CD4-positive, alpha-beta T cell (primary cell): ENCODE measurements at regions not wholly inside any gene's neighbourhood (a gene's known extent, or its start where the extent isn't known, plus 50 kb on each side); places are given as distances from the start of the nearest gene placed in this dataset.

Experiments
- ATAC-seq: fragments of 200-7000 bp; cut with Tn5 transposase; one replicate; pipeline ENCODE4 v1.10.0; 2022; ENCODE audit warnings: mild to moderate bottlenecking; ENCODE audit not compliant: poor library complexity
- CTCF ChIA-PET: fragments of 350-600 bp; sonication (Branson Sonifier 250); formaldehyde crosslinking; loops from one replicate; lab custom pipeline; 2021; ENCODE audit warnings: antibody characterized with exemption, inconsistent platforms; lab: Charles Lee
- POLR2A ChIA-PET: fragments of 350-600 bp; sonication (Branson Sonifier 250); formaldehyde crosslinking; loops from one replicate; lab custom pipeline; 2021; ENCODE audit warnings: antibody characterized with exemption, inconsistent platforms; lab: Charles Lee
- DNase-seq, 14 experiments: peaks; one replicate each; pipeline ENCODE4 v3.0.0-alpha.2; 2013 to 2020; ENCODE audit warnings: mixed read lengths in 2 of 14
- H3K27ac ChIP-seq, 2 donors: one replicate each; pipeline versions ENCODE4 v1.5.1 to v1.7.0; 2013; ENCODE audit warnings: low read length in 2 of 2, low read depth in 1 of 2, mild to moderate bottlenecking in 1 of 2
- H3K27me3 ChIP-seq, 2 experiments: 1 replicate in 1 of 2; 2 replicates in 1 of 2; pipeline versions ENCODE4 v1.6.1 to v1.7.0; 2013; ENCODE audit warnings: low read length in 2 of 2, control low read depth in 1 of 2, mild to moderate bottlenecking in 1 of 2, moderate library complexity in 1 of 2; ENCODE audit not compliant: insufficient read depth in 2 of 2, control insufficient read depth in 1 of 2
- H3K36me3 ChIP-seq: one replicate; pipeline ENCODE4 v1.6.1; 2013; ENCODE audit warnings: low read length, control low read depth; ENCODE audit not compliant: insufficient read depth
- H3K4me1 ChIP-seq: one replicate; pipeline ENCODE4 v1.6.1; 2013; ENCODE audit warnings: low read length, control low read depth; ENCODE audit not compliant: insufficient read depth
- H3K4me3 ChIP-seq: one replicate; pipeline ENCODE4 v1.5.1; 2013; ENCODE audit warnings: mild to moderate bottlenecking, low read length, moderate library complexity
- H3K9me3 ChIP-seq, 2 experiments: 1 replicate in 1 of 2; 2 replicates in 1 of 2; pipeline versions ENCODE4 v1.6.1 to v1.7.0; 2013; ENCODE audit warnings: low read length in 2 of 2, mild to moderate bottlenecking in 2 of 2, control low read depth in 1 of 2, moderate library complexity in 1 of 2; ENCODE audit not compliant: control insufficient read depth in 1 of 2, insufficient read depth in 1 of 2
- H3K27ac Mint-ChIP-seq: one replicate; pipeline ENCODE4 v1.8.0; 2020; ENCODE audit warnings: mixed read lengths
- H3K27me3 Mint-ChIP-seq: one replicate; pipeline ENCODE4 v1.8.0; 2021; ENCODE audit warnings: mixed read lengths
- H3K36me3 Mint-ChIP-seq: one replicate; pipeline ENCODE4 v1.8.0; 2021; ENCODE audit warnings: low read depth, mixed read lengths
- H3K4me1 Mint-ChIP-seq: one replicate; pipeline ENCODE4 v1.8.0; 2021; ENCODE audit warnings: low read depth, mixed read lengths
- H3K4me3 Mint-ChIP-seq: one replicate; pipeline ENCODE4 v1.8.0; 2020; ENCODE audit warnings: mild to moderate bottlenecking, mixed read lengths
- H3K9me3 Mint-ChIP-seq: one replicate; pipeline ENCODE4 v1.8.0; 2020; ENCODE audit warnings: mixed read lengths
- intact Hi-C, 2 experiments: fragments of 100-400 bp; cut with DNase I in 1 of 2; cut with micrococcal nuclease in 1 of 2; formaldehyde crosslinking; loops; one replicate each; pipeline versions ENCODE4 v1.15.1 to v1.9.0; 2023 to 2025; cut with DNase I, micrococcal nuclease
- TF ChIP-seq, protein P1 (sequence below): fragments of 200-600 bp; IDR thresholded peaks from one replicate; pipeline ENCODE4 v1.8.0; 2022; ENCODE audit warnings: antibody characterized with exemption, mild to moderate bottlenecking

DNA sequence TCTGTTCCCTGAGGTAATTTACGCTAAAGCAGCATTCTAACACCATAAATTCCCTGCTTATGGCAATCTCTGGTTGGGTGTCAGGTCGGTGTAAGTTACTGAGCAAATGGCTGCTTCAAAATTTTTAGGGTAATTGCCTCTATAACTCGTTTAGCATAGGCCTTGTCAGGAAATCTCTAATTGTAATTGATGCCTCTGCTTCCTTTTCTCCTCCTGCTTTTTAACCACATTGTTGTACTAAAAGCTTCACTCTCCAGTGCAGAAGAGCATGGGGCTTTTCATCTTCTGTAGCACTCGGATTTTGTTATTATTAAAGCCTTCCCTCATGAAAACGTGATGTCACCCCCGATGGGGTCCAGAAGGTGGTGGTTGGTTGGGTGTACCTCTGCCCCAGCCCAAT is 141.6 kb upstream of the NBPF11 start:
- Mint-ChIP-seq H3K4me1 (no peaks in the 10 kb centered on the region), H3K36me3 (no peaks in the 10 kb centered on the region), H3K27ac (no peak overlapping the region), H3K4me3 (no peak overlapping the region), H3K9me3 (no peaks in the 10 kb centered on the region), H3K27me3 (no peaks in the 10 kb centered on the region)
- intact Hi-C loops: no loop called here
- no peak overlapping the region for H3K27ac ChIP-seq
- H3K27me3 ChIP-seq: no peaks in the 10 kb centered on the region
- POLR2A ChIA-PET: no interaction called here
- H3K9me3 ChIP-seq: peaks cover 0 to 3% of the 10 kb centered on the region in 2 experiments
- no peak overlapping the region for H3K4me3 ChIP-seq
- no peak for ATAC-seq
- CTCF ChIA-PET: no interaction called here
- no peaks in the 10 kb centered on the region for H3K36me3 ChIP-seq
- no peak for DNase-seq
- H3K4me1 ChIP-seq: no peaks in the 10 kb centered on the region
- TF ChIP-seq, protein P1, sequence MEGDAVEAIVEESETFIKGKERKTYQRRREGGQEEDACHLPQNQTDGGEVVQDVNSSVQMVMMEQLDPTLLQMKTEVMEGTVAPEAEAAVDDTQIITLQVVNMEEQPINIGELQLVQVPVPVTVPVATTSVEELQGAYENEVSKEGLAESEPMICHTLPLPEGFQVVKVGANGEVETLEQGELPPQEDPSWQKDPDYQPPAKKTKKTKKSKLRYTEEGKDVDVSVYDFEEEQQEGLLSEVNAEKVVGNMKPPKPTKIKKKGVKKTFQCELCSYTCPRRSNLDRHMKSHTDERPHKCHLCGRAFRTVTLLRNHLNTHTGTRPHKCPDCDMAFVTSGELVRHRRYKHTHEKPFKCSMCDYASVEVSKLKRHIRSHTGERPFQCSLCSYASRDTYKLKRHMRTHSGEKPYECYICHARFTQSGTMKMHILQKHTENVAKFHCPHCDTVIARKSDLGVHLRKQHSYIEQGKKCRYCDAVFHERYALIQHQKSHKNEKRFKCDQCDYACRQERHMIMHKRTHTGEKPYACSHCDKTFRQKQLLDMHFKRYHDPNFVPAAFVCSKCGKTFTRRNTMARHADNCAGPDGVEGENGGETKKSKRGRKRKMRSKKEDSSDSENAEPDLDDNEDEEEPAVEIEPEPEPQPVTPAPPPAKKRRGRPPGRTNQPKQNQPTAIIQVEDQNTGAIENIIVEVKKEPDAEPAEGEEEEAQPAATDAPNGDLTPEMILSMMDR: no peak

DNA sequence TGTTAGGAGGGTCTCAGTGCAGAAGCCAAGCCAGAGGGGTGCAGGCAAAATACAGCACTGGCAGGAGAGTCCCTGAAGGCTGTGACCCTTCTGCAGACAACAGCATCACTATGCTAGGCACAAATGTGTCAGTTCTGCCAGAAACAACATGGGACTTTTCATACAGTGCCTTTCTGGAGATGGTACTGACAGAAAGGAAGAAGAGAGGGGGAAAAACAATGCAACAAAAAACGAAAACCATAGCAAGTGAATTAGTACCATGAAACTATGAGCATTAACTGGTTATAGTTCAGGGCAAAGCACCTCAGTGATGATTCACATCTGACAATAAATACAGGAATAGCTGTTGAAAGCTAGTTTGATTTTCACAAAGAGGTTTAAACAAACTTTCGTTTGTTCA is 140.8 kb upstream of the NBPF11 start:
- TF ChIP-seq, protein P1: no peak
- POLR2A ChIA-PET: no interaction called here

DNA sequence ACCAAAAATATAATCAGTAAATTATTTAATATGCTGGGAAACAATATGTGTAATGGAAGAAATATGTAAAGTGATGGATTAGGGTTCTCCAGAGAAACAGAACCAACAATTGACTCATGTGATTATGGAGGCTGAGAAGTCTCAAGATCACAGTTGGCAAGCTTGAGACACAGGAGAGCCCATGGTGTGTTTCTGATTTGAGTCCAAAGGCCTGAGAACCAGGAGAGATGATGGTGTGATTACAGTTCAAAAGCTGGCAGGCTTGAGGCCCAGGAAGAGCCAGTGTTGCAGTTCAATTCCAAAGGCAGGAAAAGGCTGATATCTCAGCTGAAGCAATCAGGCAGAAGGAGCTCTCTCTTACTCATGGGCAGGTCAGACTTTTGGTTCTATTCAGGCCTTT is 138.8 kb upstream of the NBPF11 start:
- Histone ChIP-seq H3K4me3 (no peak overlapping the region), H3K27me3 (peaks cover 0 to 5% of the 10 kb centered on the region in 2 experiments), H3K36me3 (no peaks in the 10 kb centered on the region), H3K9me3 (peaks cover 0 to 4% of the 10 kb centered on the region in 2 experiments), H3K27ac (no peak overlapping the region), H3K4me1 (no peaks in the 10 kb centered on the region)
- no peaks in the 10 kb centered on the region for H3K4me1 Mint-ChIP-seq
- H3K27ac Mint-ChIP-seq: no peak overlapping the region
- ChIA-PET POLR2A (no interaction called here), CTCF (no interaction called here)
- no peak for DNase-seq
- no peaks in the 10 kb centered on the region for H3K36me3 Mint-ChIP-seq
- no peak overlapping the region for H3K4me3 Mint-ChIP-seq
- H3K9me3 Mint-ChIP-seq: no peaks in the 10 kb centered on the region
- H3K27me3 Mint-ChIP-seq: peaks cover 9% of the 10 kb centered on the region
- ATAC-seq: no peak
- TF ChIP-seq, protein P1: no peak
- intact Hi-C loops: no loop called here

More for the DNA sequence above, 140.8 kb upstream of the NBPF11 start:
- H3K27me3 ChIP-seq: peaks cover 0 to under 1% of the 10 kb centered on the region in 2 experiments
- Mint-ChIP-seq H3K4me3 (no peak overlapping the region), H3K27ac (no peak overlapping the region), H3K9me3 (no peaks in the 10 kb centered on the region), H3K27me3 (no peaks in the 10 kb centered on the region), H3K36me3 (no peaks in the 10 kb centered on the region), H3K4me1 (no peaks in the 10 kb centered on the region)
- H3K27ac ChIP-seq: no peak overlapping the region
- H3K4me1 ChIP-seq: no peaks in the 10 kb centered on the region
- H3K36me3 ChIP-seq: no peaks in the 10 kb centered on the region
- ATAC-seq: no peak
- no peak for DNase-seq
- H3K4me3 ChIP-seq: no peak overlapping the region
- intact Hi-C loops: no loop called here
- CTCF ChIA-PET: no interaction called here
- H3K9me3 ChIP-seq: peaks cover 0 to 7% of the 10 kb centered on the region in 2 experiments
